Right ventricle myocardium inferior (tissue), 1 donor: ENCODE measurements at regions not wholly inside any gene's neighbourhood (a gene's known extent, or its start where the extent isn't known, plus 50 kb on each side); places are given as distances from the start of the nearest gene placed in this dataset.

Source experiments
- ATAC-seq: fragments of 200-7000 bp; cut with Tn5 transposase; one replicate; pipeline ENCODE4 v1.9.1; 2020; ENCODE audit warnings: mild to moderate bottlenecking, moderate library complexity
- DNase-seq: peaks from one replicate; pipeline ENCODE4 v3.0.0; 2021; ENCODE audit errors: missing footprints
- intact Hi-C: fragments of 100-400 bp; cut with DNase I; formaldehyde crosslinking; loops from one replicate; pipeline ENCODE4 v1.11.0; 2022
- donor health status: DM: no; HTN: yes; CAD: no; lungs with severe emphysema.

DNA sequence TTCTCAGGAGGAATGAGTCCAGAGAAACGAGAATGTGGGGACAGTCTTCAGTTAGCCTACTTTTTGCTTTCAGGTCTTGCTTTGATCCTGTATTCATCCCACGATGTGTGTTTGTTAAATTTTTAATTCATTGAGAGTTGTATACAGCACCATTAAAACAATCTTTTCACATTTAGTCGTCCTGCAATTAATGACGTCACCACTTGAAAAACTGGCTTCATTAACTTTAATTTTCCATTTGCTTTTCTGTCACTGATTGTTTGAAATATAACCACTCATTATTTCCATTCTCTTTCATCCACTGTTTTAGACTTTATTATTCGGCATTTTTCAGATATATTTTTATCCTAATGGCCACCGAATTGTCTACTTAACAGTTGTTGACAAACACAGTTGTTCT is 146.9 kb downstream of the TFEC start:
- no peak for ATAC-seq
- intact Hi-C loops: no loop called here
- no peak for DNase-seq

DNA sequence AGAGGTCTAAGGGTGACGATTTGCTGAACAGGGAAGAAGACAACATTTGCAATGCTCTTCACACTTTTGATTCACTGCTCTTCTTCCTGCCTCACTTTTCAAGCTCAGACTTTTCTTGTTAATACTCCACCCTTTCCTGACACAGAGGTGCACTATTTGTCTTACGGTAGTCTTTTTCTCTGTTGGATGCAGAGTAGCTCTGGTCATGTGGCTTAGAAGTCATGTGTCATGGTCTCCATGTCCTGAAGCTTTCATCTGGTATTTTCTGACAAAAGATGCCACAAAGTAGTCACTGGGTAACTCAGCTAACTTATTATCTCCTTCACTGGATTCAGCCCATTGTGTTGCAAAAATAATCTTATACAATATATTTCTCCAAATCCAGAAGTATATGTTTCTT is 149.1 kb downstream of the TFEC start:
- DNase-seq (no peak), ATAC-seq (no peak)
- intact Hi-C loops: no loop called here

- DNase-seq (no peak), ATAC-seq (no peak)
- intact Hi-C loops: no loop called here
Observed at GRCh38 chr7:115879171-115879570, 151.4 kb downstream of the TFEC start.

- ATAC-seq (no peak), DNase-seq (no peak)
- intact Hi-C loops: no loop called here
Observed at GRCh38 chr7:115869801-115870200, 160.8 kb downstream of the TFEC start.

DNA sequence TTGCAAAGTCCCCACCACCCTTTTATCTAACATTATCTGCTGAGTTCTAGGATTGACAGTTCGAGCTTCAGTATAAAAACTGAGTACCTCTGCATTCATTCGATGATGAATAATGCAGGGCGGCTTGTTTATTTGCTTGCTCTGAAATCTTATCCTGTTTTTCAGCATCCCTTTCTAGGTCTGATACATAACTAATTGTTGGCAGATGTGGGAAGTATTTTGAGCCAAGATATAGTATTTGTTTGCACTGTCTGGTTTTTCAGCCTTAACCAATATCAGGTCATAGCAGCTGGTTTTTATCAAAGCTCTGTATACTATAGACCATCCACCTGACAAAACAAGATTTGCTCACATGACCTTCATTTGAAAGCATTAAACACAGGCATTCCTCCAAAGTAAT is 161.4 kb downstream of the TFEC start:
- ATAC-seq (no peak), DNase-seq (no peak)
- intact Hi-C loops: no loop called here

DNA sequence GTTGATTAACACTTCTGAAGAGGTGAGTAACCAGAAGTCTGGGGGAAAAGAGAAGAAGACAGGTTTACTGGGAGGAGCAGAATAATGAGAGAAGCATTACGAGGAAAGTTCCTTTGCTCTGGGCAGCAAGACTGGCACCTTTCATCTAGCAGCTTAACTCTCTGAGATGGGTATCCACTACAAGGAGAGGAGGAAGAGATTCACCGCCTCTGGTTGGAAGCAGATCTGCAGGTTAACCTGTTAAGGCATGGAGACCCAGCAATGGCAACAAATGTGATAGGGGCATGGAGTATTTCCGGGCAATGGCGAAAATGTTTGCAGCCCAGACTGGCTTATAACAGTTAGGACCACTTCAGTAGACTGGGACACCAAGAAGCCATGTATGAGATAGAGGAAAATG is 162.2 kb downstream of the TFEC start:
- intact Hi-C loops: no loop called here
- ATAC-seq: no peak
- DNase-seq: no peak

DNA sequence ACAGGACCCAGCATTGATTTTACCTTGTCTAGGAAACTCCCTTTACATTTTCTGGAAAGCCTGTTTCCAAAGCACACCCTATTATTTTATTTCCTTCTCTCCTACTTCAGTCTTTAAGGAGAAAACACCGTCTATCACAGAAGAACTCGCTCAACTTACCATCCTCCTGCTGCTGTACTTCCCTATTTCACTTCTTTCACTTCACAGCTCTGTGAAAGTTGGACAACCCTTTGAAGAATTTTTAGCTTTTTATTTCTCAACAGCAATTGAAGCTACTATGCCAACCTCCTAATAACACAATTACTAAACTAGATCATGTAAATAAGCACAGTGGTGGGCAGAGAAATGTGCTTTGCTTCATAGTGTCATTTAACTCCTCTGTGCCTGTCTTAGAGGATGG is 166.5 kb downstream of the TFEC start:
- intact Hi-C loops: no loop called here
- DNase-seq (no peak), ATAC-seq (no peak)

DNA sequence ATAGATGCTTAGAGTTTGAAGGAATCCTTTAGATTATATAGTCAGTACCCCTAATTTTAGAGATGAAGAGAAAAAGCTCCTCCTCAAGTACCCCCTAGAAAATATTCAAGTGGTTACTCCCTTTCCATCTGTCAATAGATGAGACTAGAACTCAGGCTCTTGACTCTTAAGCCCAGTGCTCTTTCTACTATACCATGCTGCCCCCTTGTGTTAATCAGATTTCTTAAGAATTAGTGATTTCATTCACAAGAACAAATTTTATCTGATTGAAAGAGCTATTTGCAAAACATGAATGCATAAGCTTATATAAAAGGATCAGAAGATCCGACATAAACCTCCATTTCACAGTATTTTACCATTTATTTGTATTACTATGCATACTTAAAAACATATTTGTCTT is 179.3 kb downstream of the TFEC start:
- intact Hi-C loops: no loop called here
- no peak for DNase-seq
- no peak for ATAC-seq

DNA sequence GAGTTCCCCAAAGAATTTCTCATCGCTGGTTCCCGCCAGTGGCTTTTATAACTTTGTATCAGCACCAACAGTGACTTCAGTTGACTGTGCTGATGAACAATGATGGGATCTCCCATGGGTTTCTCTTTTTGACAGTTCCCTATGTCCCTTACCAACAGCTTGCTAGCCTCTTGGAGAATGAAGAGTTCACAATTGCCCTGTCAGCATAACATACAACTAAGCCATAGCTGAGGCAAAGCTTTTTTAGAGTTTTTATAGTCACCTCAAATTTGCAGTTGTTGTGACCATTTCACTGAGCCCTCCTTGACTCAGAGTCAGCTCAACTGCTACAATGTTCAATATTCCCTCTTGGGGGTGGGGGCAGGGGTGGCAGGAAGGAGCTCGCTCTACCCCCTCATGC is 179.8 kb downstream of the TFEC start:
- ATAC-seq: no peak
- intact Hi-C loops: no loop called here
- DNase-seq: no peak

DNA sequence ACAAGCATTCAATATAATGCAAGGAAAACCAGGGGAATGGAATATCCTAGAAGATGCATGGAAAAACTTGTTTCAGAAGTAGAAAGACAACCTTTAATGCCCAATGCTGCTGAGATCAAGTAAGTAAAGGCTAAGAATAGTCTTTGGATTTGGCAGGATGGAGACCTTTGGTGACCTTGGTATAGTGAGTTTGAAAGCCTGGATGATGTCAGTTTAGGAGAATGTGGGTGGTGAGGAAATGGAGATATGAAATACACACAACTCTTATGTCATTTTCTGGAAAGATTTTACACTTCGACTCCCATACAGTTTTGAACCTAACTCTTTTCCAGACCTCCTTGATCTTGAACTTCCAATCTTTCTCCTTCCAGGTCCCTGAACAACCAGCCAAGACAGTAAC is 185.7 kb downstream of the TFEC start:
- ATAC-seq (no peak), DNase-seq (no peak)
- intact Hi-C loops: no loop called here

DNA sequence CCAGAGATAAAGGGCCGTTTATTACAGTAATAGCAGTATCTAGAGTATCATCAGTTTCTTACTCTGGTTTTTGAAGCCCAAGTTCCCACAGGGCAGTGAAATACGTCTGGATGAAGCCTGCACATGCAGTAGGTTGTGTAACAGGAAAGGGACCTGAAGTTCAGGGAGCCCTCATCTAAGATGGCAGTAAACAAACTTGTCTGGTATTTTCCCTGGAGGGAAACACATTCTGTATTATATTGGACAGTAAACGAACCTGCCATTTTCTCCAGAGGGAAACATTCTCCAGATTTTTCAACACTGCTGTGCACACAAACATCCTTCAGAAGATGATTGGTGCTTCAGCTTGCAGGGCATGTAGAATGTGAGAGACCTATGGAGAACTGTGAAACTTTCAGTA is 189.9 kb downstream of the TFEC start:
- DNase-seq (no peak), ATAC-seq (no peak)
- intact Hi-C loops: no loop called here

- intact Hi-C loops: no loop called here
- ATAC-seq (no peak), DNase-seq (no peak)
Observed at GRCh38 chr7:115838829-115839228, 191.7 kb downstream of the TFEC start.

GRCh38 chr7:115831371-115831770 is 199.2 kb downstream of the TFEC start:
- intact Hi-C loops: no loop called here
- DNase-seq (no peak), ATAC-seq (no peak)

DNA sequence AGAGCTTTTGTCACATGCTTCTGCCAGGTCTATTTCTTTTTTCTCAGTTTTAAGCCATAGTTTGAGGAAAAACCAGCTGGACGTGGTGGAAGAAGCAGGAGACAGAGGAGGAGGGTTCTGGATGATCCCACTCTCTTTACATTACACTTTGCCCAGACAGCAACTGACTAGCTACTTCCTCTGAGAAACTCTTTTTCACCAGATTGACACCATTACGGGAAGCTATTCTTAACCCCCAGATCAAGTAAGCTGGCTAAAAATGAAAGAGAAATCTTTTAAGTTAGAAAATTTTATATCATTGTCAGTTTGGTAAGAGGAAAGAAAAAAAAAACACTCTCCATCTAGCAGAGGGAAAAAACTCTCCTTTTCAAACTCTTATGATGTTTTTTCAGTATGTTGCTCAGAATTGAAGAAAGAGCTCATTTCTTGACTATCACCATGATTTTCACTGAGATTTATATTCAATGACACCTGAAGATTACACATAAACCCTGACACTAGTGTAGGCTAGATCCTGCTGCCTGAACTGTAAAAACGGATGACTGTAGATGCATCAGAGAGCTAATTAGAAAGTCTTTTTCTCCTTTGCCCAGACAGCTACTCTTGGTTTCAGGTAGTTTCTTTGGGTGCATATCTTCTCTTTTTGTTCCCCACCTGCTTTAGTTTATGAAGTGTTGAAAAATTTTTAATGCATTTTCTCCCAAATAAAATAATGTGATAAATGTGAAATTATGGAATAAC is 203.1 kb downstream of the TFEC start:
- no peak for DNase-seq
- no peak for ATAC-seq
- intact Hi-C loops: no loop called here

GRCh38 chr7:115825456-115826115 is 205.0 kb downstream of the TFEC start:
- no peak for DNase-seq
- no peak for ATAC-seq
- intact Hi-C loops: no loop called here

DNA sequence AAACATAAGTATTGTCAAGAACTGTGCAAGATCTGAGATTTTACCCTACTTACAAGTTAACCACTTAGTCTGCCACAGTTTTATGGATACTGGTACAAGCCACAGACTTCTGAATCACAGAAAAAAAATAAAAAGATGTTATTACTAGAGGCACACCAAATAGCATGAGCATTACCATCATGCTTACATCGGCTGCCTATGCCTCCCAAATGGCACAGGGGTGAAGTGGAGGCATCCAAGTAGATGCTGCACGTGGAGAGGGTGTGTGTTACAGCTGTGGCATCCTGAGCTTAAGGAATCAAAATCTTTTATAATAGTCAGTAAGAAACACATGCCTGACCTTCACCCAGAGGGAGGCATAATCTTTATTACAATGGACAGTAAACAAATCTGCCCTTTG is 207.8 kb downstream of the TFEC start:
- intact Hi-C loops: no loop called here
- DNase-seq (no peak), ATAC-seq (no peak)

GRCh38 chr7:115822380-115822779 is 208.2 kb downstream of the TFEC start:
- ATAC-seq: no peak
- intact Hi-C loops: no loop called here
- DNase-seq: no peak

- intact Hi-C loops: no loop called here
- no peak for ATAC-seq
- DNase-seq: no peak
Observed at GRCh38 chr7:115816318-115816974, 214.1 kb downstream of the TFEC start.

- intact Hi-C loops: no loop called here
- no peak for ATAC-seq
- no peak for DNase-seq
Observed at GRCh38 chr7:115812794-115813193, 217.8 kb downstream of the TFEC start.

DNA sequence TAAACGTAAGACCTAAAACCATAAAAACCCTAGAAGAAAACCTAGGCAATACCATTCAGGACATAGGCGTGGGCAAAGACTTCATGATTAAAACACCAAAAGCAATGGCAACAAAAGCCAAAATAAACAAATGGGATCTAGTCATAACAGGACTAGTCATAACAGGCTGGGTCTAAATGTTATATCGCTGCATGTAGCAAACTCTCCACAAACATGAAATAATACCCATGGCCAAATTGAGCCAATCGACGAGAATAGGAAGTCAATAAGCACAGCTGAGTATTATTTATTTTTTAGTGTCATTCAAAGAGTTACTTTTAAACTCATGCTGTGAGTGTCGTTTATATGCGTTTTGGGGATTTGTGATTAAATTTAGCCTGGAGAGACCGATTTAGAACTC is 225.1 kb downstream of the TFEC start:
- ATAC-seq: no peak
- intact Hi-C loops: no loop called here
- DNase-seq: no peak
